Prostate gland (tissue), 2 donors: ENCODE measurements at regions not wholly inside any gene's neighbourhood (a gene's known extent, or its start where the extent isn't known, plus 50 kb on each side); places are given as distances from the start of the nearest gene placed in this dataset.

ENCODE experiments used
- DNase-seq: peaks from one replicate; pipeline ENCODE4 v3.0.0-alpha.2; 2019; ENCODE audit warnings: low spot score
- H3K27ac ChIP-seq, 2 donors: fragments of 200-600 bp; sonication (generic); 2 replicates each; pipeline ENCODE4 v1.5.1; 2017 to 2019
- H3K27me3 ChIP-seq: fragments of 200-600 bp; sonication (generic); replicated peaks from 2 replicates; pipeline ENCODE4 v1.5.1; 2019; ENCODE audit not compliant: insufficient read depth
- H3K36me3 ChIP-seq, 2 donors: fragments of 200-600 bp; sonication (generic); 1 replicate in 1 of 2; 2 replicates in 1 of 2; pipeline versions ENCODE4 v1.5.1 to v1.8.1; 2017 to 2019
- H3K4me1 ChIP-seq: fragments of 200-600 bp; sonication (generic); replicated peaks from 2 replicates; pipeline ENCODE4 v1.5.1; 2019
- H3K4me3 ChIP-seq, 2 donors: fragments of 200-600 bp; sonication (generic); 2 replicates each; pipeline ENCODE4 v1.5.1; 2017 to 2019
- H3K9me3 ChIP-seq: fragments of 200-600 bp; sonication (generic); 2 replicates; pipeline ENCODE4 v1.5.1; 2017
- POLR2A ChIP-seq: fragments of 450-650 bp; IDR thresholded peaks from one replicate; pipeline ENCODE4 v1.6.1; 2016; ENCODE audit warnings: antibody characterized with exemption, mild to moderate bottlenecking
- POLR2AphosphoS5 ChIP-seq: sonication (generic); formaldehyde crosslinking; IDR thresholded peaks from one replicate; pipeline ENCODE4 v1.6.1; 2017; ENCODE audit warnings: antibody characterized with exemption
- WGBS: methylation state at CpG from one replicate; pipeline ENCODE4 v1.1.5; 2018; 5-methylcytosine and 5-hydroxymethylcytosine counted together
- intact Hi-C: fragments of 100-400 bp; cut with DNase I; formaldehyde crosslinking; loops from one replicate; pipeline ENCODE4 v1.14.2; 2022
- TF ChIP-seq, protein P1 (sequence below), 4 experiments: fragments of 200-600 bp in 2 of 4; fragments of 450-650 bp in 2 of 4; sonication (generic) in 2 of 4; IDR thresholded peaks; 1 replicate in 3 of 4; 2 replicates in 1 of 4; pipeline ENCODE4 v1.5.1; 2016 to 2019; ENCODE audit warnings: antibody characterized with exemption in 4 of 4, mild to moderate bottlenecking in 2 of 4, moderate library complexity in 2 of 4

DNA sequence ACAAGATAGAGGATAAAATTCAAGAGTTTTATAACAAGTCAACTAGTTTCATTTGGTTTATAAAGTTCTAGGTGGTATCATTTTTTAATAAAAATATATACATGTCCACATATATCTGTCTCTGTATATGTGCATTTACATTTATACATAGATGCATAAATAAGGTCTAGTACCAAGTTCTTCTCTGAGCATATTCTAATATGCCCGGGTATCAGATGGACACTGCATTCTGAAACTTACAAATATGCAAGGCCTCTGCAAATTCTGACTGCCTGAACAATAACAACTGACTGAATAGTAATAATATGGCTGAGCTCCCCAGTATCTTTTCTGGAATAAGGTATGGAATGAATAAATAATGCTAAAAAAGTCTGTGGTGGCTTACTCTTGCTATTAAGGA lies 304.8 kb downstream of the KLF12 start:
- Histone ChIP-seq H3K36me3 (no peaks in the 10 kb centered on the region), H3K27me3 (no peaks in the 10 kb centered on the region), H3K4me1 (no peaks in the 10 kb centered on the region), H3K9me3 (no peaks in the 10 kb centered on the region), H3K4me3 (no peak overlapping the region), H3K27ac (no peak overlapping the region)
- intact Hi-C loops = no loop called here
- TF ChIP-seq, protein P1, sequence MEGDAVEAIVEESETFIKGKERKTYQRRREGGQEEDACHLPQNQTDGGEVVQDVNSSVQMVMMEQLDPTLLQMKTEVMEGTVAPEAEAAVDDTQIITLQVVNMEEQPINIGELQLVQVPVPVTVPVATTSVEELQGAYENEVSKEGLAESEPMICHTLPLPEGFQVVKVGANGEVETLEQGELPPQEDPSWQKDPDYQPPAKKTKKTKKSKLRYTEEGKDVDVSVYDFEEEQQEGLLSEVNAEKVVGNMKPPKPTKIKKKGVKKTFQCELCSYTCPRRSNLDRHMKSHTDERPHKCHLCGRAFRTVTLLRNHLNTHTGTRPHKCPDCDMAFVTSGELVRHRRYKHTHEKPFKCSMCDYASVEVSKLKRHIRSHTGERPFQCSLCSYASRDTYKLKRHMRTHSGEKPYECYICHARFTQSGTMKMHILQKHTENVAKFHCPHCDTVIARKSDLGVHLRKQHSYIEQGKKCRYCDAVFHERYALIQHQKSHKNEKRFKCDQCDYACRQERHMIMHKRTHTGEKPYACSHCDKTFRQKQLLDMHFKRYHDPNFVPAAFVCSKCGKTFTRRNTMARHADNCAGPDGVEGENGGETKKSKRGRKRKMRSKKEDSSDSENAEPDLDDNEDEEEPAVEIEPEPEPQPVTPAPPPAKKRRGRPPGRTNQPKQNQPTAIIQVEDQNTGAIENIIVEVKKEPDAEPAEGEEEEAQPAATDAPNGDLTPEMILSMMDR (IDR thresholded peaks at IDR 0.05) = no peak
- TF ChIP-seq POLR2AphosphoS5 = no peak
- TF ChIP-seq POLR2A = no peak
- DNase-seq = no peak
- 93% methylated on average over 1 of the region's 1 CpG for WGBS

- no peaks in the 10 kb centered on the region for H3K27me3 ChIP-seq
- no peak for DNase-seq
- H3K4me3 ChIP-seq = no peak overlapping the region
- intact Hi-C loops = no loop called here
- H3K9me3 ChIP-seq = no peaks in the 10 kb centered on the region
- no peaks in the 10 kb centered on the region for H3K36me3 ChIP-seq
- no peak for TF ChIP-seq POLR2AphosphoS5
- TF ChIP-seq POLR2A = no peak
- TF ChIP-seq, protein P1 (IDR thresholded peaks at IDR 0.05) = no peak
- no peaks in the 10 kb centered on the region for H3K4me1 ChIP-seq
- WGBS = 73% methylated on average over 4 of the region's 4 CpGs
- no peak overlapping the region for H3K27ac ChIP-seq
These were observed 305.4 kb downstream of the KLF12 start for GRCh38 chr13:73828811-73829210.

DNA sequence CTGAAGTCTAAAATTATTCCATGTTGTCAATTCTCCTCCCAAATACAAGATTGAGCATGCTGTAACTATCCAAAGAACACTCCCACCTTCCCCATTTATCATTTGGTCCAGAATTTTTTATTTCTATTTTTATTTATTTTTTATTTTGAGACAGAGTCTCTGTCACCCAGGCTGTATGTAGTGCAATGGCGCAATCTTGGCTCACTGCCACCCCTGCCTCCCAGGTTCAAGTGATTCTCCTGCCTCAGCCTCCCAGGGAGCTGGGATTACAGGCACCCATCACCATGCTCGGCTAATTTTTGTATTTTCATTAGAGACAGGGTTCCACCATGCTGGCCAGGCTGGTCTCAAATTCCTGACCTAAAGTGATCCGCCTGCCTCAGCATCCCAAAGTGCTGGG lies 306.8 kb downstream of the KLF12 start:
- Histone ChIP-seq H3K4me1 (no peaks in the 10 kb centered on the region), H3K4me3 (no peak overlapping the region), H3K27me3 (no peaks in the 10 kb centered on the region), H3K9me3 (no peaks in the 10 kb centered on the region), H3K27ac (no peak overlapping the region), H3K36me3 (no peaks in the 10 kb centered on the region)
- no peak for DNase-seq
- intact Hi-C loops = no loop called here
- WGBS = 94% methylated on average over 3 of the region's 3 CpGs
- TF ChIP-seq, protein P1 (IDR thresholded peaks at IDR 0.05) = no peak
- TF ChIP-seq POLR2A = no peak
- TF ChIP-seq POLR2AphosphoS5 = no peak

GRCh38 chr13:73825143-73825542 lies 309.1 kb downstream of the KLF12 start:
- H3K27ac ChIP-seq = no peak overlapping the region

More at GRCh38 chr13:73825143-73825542, 309.1 kb downstream of the KLF12 start:
- DNase-seq = no peak
- H3K4me1 ChIP-seq = no peaks in the 10 kb centered on the region
- TF ChIP-seq POLR2A (no peak), POLR2AphosphoS5 (no peak)
- TF ChIP-seq, protein P1 (IDR thresholded peaks at IDR 0.05) = no peak
- 94% methylated on average over 3 of the region's 3 CpGs for WGBS
- intact Hi-C loops = no loop called here
- H3K36me3 ChIP-seq = no peaks in the 10 kb centered on the region
- H3K4me3 ChIP-seq = no peak overlapping the region
- H3K27me3 ChIP-seq = no peaks in the 10 kb centered on the region
- no peaks in the 10 kb centered on the region for H3K9me3 ChIP-seq
